CD4-positive, alpha-beta T cell treated with Interleukin-17A for 1 hour (primary cell): ENCODE measurements at regions not wholly inside any gene's neighbourhood (a gene's known extent, or its start where the extent isn't known, plus 50 kb on each side); places are given as distances from the start of the nearest gene placed in this dataset.

Source experiments
- DNase-seq: peaks from one replicate; pipeline ENCODE4 v3.0.0-alpha.2; 2020

DNA sequence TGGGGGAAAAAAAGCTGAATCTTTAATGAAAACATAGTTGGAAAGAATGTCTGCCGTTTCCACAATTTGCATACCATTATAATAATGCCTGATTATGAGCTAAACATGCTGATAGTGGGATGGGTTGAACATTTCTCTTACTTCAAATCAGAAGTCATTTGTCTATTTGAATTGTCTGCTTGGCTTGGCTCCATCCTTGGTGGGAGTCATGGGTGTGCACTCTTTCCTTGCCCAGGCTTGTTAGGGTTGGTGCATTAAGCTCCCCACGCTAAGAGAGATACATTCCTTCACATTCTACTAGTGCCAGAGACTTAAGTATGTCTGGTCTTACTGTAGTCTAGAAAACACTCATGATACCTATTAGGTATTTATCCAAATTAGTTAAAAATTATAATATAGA lies 121.4 kb upstream of the RARB start:
- DNase-seq = no peak

DNA sequence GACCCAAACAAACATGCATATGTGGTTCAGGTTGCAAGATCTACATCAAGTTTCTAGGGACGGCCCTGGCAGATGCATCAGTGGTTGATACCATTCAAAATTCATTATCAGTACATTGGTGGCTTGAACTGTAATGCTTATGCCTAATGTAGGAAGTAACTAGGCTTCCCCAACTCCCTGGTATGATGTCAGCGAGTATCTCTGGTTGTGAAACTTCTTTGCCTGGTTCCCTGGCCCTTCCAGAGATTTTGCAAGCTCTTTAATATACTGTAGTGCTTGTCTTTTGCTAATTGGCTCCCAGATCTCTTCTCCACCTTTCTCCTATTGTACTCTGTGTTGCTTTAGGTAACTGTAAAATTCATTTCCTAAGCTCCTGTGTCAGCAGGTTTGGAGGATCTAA lies 114.8 kb upstream of the RARB start:
- no peak for DNase-seq

DNA sequence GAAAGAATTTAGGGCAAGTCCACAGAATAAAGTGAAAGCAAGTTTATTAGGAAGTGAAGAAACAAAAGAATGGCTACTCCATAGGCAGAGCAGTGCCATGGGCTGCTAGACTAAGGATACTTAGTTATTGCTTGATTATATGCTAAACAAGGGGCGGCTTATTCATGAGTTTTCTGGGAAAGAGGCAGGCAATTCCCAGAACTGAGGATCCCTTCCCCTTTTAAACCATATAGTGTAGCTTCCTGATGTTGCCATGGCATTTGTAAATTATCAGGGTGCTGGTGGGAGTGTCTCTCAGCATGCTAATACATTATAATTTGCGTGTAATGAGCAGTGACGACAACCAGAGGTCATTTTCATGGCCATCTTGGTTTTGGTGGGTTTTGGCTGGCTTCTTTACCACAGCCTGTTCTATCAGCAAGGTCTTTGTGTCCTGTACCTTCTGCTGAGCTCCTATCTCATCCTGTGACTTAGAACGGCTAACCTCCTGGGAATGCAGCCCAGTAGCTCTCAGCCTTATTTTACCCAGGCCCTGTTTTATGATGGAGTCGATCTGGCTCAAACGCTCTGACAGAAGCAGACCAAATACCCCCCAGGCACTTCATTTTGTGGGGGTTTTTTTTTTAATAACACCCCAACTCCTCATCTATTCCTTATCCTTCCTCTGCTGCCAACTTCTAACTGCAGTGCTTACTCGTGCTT lies 103.0 kb upstream of the RARB start:
- DNase-seq = no peak

DNA sequence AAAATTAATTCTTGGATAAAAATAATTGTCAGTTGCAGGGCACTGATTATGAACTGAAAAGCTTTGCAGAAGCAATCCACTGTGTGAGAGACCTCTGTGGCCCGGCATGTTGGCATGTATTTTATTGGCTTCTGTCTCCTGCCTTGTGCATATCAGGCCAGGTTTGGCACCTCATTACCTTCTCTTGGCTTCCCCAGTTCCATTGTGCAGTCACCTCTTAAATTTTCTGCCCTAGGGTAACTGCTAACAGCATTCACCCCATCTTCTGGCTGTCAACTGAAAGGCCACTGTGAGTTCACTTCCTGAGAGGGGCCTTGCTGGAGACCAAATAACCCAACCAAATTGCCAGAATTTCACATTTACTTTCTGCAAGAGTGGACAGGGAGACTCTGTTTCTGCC lies 92.7 kb upstream of the RARB start:
- DNase-seq = no peak

DNA sequence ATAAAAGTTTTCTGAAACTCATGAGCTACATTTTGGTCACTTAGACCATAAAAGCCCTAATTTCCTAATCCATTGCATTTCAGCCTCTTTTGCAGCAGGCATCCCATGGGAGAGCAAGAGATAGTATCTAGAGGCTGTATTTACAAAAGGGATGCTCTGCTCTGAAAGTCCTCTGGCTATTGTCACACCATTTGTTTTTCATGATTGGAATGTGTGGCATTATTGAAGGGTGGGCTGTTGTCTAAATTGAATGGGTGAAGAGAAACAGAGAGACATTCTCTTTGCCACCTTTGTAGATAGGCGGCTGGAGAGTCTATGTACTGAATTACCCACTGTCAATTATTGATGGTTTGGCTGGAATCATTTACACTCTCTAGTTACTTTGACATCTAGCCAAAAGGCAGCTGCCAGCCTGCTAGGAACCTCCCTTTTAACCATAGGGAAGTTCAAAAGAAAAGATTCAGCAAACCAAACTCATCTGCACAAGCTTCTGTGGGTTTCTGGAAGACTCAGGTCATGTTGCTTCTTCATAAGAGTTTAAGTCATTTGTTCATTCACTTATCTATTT lies 89.8 kb upstream of the RARB start:
- no peak for DNase-seq

DNA sequence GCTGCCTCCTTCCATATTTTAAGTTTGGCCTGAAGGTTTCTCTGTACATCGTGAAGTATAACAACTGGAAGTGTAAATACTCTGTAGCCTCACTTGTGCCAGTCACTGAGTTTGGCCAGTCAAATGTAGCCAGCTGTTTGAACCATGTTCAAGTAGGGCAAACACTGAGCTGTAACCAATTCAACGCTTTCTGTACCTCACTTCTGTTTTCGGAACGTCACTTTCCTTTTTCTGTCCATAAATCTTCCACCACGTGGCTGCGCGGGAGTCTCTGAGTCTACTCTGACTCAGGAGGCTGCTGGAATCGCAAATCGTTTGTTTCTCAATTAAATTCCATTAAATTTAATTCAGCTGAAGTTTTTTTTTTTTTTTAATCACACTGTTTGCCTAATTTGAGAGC lies 88.8 kb upstream of the RARB start:
- DNase-seq = no peak

DNA sequence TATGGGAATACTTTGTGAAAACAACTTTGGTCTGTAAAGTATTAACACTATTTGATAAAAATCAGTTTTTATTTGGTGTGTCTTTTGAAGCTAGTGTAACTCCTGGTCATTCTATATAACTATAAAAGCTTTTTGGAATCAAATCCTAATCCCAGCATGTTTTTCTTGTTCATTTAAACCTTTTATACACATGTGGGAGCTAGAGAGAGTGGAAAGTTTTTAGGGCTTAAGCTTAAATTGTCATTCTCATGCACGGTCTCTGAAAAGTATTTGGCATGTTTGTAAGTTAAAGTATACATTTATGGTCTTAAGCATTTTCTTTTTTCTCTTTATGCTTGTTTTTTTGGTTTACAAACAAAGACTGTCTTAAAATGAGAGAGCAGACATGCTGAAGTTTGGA lies 83.4 kb upstream of the RARB start:
- no peak for DNase-seq

DNA sequence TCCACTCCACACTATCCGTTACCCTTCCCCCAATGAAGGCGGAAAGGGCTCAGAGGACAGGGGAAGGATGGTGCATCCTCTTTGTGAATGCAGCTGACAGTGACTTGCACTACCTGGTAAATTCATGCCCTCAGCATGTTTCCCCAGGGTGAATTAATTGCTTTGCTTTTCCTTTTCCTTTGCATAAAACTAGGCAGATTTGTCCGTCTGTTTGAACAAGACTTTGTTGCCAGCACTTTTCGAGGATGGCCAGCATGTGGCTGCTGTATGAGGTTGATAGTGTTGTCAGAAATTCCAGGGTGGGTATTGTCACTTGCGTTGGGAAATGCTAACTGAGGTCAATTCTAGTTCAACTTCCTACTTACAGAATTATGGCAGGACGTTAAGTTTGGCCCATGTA lies 79.0 kb upstream of the RARB start:
- no peak for DNase-seq

DNA sequence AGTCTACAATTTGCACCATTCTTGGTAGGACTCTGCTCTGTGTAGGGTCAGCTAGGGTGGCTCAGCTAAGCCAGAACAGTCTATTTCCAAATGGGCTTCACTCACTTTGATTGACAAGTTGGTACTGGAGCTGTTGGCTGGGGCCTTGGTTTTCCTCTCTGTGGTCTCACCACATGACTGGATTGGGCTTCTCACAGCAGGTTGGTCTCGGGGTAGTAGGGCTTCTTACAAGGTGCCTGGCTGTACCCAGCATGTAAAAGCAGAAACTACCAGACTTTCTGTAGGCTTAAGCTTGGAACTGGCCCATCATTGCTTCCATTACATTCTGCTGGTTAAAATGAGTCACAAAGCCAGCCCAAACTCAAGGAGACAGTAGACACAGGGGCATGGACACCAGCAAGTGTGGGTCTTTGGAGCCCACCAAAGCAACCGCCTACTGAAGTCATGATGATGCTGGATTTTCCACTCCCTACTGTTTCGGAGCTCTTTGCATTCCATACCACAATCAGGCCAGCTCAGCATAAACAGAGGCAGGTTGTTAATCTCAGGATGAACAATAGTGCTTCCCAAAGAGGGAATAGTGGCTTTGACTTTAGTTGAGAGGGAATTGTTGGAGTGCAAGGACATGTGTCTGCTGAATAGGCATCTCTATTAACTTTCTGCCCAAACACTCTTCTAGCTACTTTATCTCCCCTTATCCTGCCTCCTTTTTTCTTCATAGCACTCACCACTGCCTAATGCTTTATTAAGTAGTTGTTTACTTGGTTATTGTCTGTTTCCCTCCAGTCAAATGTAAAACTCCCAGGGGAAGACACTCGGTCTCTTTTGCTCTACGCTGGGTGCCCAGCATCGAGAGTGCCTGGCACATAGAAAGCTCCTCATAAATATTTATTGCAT lies 78.0 kb upstream of the RARB start:
- no peak for DNase-seq

DNA sequence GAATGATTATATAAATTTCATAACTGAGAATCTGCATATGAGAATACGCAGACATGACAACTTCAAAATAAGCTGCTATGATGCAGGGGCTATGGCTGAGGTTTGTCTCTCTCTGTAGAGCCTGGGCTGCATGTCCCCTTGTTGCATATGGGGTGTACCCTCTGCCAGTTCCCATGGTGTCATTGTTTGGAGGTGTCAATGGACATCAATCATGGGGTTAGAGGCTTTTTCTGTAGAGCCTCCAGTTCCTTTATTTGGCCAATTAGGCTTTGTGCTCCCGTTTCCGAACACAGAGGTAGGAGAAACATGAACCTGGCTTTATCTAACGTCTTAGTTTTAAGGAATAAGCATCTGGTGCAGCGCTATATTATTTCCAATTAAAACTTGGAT lies 77.3 kb upstream of the RARB start:
- DNase-seq = no peak

DNA sequence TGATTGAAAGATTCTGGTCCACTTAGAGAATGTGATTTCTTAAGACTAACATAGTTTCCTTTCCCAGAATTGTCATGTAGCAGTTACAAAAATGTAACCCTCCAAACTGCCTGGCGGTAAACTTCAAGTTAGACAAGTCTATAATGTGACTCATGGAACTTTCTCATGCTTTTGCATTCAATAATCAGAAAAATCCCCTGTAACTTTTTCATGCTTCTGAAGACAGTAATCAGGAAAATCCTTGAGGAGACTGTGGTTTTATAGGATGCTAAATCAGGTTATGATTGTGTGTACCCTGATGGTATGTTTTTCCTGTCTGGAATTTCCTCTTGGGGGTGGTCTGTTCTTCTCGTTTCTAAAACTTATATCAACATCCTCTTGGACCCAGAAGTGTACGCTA lies 74.0 kb upstream of the RARB start:
- no peak for DNase-seq

DNA sequence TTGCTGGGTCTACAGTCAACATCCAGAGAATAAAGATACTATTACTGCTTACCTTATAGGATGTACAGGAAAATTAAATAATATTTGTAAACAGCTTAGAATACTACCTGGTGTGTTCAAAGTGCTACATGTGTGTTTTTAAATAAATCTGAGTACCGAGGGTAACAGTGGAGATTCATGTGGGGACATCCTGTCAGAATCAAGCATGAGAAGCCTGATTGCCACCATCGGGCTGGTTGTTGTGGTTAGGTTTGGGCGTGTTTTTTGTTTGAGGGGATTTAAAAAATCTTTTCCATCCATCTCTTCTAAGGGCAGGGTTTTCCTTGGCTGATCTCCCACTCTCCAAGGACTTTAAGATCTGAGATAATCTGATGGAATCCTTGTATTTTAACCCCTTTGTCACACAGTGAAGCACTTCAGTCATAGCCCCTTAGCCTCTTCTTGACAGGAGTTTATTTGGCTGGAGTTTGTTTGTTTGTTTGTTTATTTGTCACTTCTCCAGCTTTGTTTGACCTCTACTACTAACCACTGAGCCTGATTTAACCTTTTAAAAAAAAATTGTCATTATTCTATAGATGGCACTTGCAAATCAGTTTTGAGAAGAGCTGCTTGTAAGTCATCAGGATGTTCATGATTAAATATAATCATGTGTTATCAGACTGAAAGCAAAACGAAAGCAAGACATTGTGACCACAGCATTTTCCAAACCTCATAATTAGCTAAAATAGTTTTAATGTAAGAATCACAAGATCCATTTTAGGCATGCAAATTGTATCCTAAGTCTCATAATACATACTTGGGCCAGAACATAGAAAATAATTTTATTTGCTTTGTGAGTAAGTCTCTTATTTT lies 72.8 kb upstream of the RARB start:
- DNase-seq = no peak

DNA sequence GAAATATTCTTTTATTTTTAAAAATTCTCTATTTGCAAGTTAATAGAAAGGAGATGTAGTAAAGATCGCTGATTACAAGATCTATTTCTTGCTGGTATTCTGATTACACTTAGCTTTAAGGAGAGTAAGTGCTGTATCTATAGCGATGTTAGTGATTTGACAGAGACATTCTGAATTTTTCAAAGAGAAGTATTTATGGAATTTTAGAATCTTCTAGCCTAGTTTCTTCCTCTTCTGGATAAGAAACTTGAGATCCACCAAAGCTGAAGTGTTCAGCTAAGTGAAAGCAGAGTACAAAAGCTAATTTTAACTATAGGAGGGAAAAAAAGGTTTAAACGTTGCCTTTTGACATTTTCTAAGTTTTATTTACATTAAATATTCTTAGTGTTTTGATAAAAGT lies 72.1 kb upstream of the RARB start:
- DNase-seq = no peak

DNA sequence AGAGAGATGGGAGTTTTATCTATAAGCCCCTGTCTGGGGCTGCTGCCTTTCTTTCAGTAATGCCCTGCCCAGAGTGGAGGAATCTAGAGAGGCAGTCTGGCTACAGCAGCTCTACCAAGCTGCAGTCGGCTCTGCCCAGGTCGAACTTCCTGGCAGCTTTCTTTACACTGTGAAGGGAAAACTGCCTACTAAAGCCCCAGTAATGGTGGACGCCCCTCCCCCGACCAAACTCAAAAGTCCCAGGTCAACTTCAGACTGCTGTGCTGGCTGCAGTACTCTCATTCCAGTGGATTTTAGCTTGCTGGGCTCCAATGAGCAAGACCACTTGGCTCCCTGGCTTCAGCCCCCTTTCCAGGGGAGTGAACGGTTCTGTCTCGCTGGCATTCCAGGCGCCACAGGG lies 65.9 kb upstream of the RARB start:
- DNase-seq = no peak

DNA sequence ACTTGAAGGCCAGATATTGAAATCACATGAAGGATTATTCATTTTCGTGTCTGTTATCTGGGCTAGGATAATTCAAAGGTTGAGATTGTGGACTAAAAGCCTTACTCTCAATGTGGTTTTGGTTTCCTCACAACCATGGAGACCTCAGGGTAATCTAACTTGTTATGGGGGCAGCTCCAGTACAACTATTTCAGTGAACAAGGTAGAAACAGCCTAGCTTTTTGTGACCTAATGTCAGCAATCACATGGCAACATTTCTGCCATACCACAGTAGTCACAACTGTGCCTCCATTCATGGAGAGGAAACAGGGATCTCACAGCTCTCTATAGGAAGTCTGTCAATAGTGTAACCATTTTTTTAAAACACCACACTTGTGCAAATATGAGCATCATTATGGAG lies 62.4 kb upstream of the RARB start:
- no peak for DNase-seq

DNA sequence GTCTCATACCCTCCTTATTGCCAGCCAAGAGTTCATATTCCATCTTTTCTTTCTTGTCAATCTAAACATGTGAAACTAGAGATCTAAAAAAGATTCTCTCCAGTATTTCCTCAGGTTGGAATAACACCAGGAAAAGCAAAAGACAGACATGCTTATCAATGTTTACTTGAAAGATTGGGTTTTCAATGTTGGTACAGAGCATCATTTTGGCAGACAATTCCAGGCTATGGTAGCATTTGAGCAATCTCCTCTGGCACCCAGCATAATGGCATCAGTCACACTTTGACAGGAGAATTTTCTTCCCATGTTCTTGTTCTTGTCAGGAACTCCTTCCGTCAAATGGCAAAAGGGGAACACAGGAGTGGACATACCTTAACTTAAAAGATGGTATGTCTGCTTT lies 61.0 kb upstream of the RARB start:
- DNase-seq = no peak

DNA sequence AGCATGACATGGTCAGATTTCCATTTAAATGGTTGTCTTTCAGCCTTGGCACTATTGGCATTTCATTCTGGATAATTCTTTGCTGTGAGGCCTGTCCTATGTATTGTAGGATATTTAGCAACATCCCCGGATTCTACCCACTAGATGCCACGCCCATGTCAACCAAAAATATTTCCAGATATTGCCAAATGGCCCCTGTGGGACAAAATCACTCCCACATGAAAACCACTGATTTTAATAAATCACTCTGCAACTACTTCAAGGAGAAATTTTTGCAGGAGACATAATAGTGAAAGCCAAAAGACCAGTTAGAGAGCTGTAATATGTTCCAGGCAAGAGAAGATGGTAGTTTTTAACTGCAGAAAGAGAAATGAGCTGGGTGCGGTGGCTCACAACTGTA lies 55.9 kb upstream of the RARB start:
- DNase-seq = no peak

DNA sequence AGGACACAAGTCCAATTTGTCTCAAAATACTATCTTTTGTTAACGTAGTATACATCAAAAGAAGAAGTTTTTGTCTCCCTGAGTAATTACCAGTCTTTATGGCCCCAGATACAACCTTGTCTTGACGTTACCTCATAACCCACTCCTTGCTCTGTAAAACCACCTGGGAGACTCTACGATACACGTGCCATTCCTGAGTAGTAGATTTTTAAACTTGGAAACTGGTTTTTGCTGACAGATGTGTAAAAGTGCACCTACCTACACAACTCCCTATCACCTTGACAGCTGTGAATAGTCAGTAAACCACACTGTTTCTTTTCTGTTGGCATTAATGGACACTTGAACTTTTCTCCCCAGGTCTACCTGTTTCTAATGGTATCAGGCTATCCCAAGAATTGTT lies 51.7 kb upstream of the RARB start:
- DNase-seq = no peak

DNA sequence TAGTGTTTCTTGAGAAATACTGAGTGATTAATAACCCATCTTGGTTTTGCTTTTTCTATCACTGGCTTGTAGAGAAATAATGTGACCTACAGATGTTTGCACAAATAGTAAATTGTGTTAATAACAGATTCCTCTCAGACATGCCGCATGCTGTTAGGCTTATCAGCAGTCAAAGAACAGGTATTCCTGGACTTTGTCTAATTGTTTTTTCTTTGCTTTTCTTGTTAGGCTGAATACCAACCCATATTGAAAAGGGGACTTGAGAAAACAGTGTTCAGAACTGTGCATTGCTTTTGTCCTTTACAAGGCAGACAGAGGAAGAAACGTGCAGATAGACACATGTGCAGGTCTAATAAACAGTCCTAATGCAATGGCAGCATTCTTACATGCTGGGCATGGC lies 51.0 kb upstream of the RARB start:
- no peak for DNase-seq
